Vagina (tissue), 2 donors: ENCODE measurements at regions not wholly inside any gene's neighbourhood (a gene's known extent, or its start where the extent isn't known, plus 50 kb on each side); places are given as distances from the start of the nearest gene placed in this dataset.
"Not testable (repeated sequence)": the region's sequence is repeated elsewhere in the genome, so short reads cannot be mapped to it uniquely, and the experiment has no call there.

ENCODE experiments used
- DNase-seq, 2 donors: peaks; one replicate each; pipeline ENCODE4 v3.0.0-alpha.2; 2017; ENCODE audit errors: extremely low spot score in 2 of 2
- H3K27ac ChIP-seq: fragments of 200-600 bp; sonication (generic); one replicate; pipeline ENCODE4 v1.5.1; 2019
- H3K27me3 ChIP-seq: fragments of 200-600 bp; sonication (generic); one replicate; pipeline ENCODE4 v1.5.1; 2019
- H3K36me3 ChIP-seq, 2 donors: fragments of 200-600 bp; sonication (generic); one replicate each; pipeline ENCODE4 v1.5.1; 2017 to 2019
- H3K4me1 ChIP-seq: fragments of 200-600 bp; sonication (generic); one replicate; pipeline ENCODE4 v1.5.1; 2019
- H3K4me3 ChIP-seq, 2 donors: fragments of 200-600 bp; sonication (generic); 1 replicate in 1 of 2; 2 replicates in 1 of 2; pipeline ENCODE4 v1.5.1; 2016 to 2019
- H3K9me3 ChIP-seq: fragments of 200-600 bp; sonication (generic); one replicate; pipeline ENCODE4 v1.5.1; 2019
- CTCF ChIP-seq, 3 experiments: fragments of 450-650 bp in 2 of 3; fragments of 200-600 bp in 1 of 3; sonication (generic) in 1 of 3; IDR thresholded peaks; one replicate each; pipeline ENCODE4 v1.5.1; 2017 to 2019; ENCODE audit warnings: antibody characterized with exemption in 3 of 3, mild to moderate bottlenecking in 2 of 3, moderate library complexity in 2 of 3
- POLR2A ChIP-seq, 2 donors: fragments of 450-650 bp; IDR thresholded peaks; one replicate each; pipeline ENCODE4 v1.6.1; 2017; ENCODE audit warnings: antibody characterized with exemption in 2 of 2, mild to moderate bottlenecking in 2 of 2, moderate library complexity in 2 of 2
- POLR2AphosphoS5 ChIP-seq, 2 donors: sonication (generic); formaldehyde crosslinking; IDR thresholded peaks; one replicate each; pipeline ENCODE4 v1.9.0; 2017; ENCODE audit warnings: antibody characterized with exemption in 2 of 2, mild to moderate bottlenecking in 2 of 2, low read depth in 1 of 2; ENCODE audit not compliant: insufficient read depth in 1 of 2
- intact Hi-C: fragments of 100-400 bp; cut with DNase I; formaldehyde crosslinking; loops from one replicate; pipeline ENCODE4 v1.15.1; 2023

- Histone ChIP-seq H3K27me3 (no peaks in the 10 kb centered on the region), H3K27ac (no peak overlapping the region), H3K36me3 (no peaks in the 10 kb centered on the region), H3K4me3 (no peak overlapping the region), H3K9me3 (no peaks in the 10 kb centered on the region), H3K4me1 (no peaks in the 10 kb centered on the region)
- DNase-seq = no peak
- intact Hi-C loops = no loop called here
- TF ChIP-seq POLR2AphosphoS5 (IDR thresholded peaks at IDR 0.05; ENCODE audit: insufficient read depth in 1 of 2, low read depth in 1 of 2) (no peak), POLR2A (IDR thresholded peaks at IDR 0.05) (no peak)
Measured at GRCh38 chr3:163707659-163708058, 1370.6 kb downstream of the SI start.

- H3K27ac ChIP-seq, H3K9me3 ChIP-seq, DNase-seq, H3K27me3 ChIP-seq, H3K4me1 ChIP-seq, intact Hi-C loops, H3K36me3 ChIP-seq, H3K4me3 ChIP-seq: not testable (repeated sequence)
Measured at GRCh38 chr3:163698221-163698620, 1380.1 kb downstream of the SI start.

- intact Hi-C loops = no loop called here
- H3K27ac ChIP-seq = no peak overlapping the region
Measured at GRCh38 chr3:163692494-163692893, 1385.8 kb downstream of the SI start.

GRCh38 chr3:163684651-163685050 lies 1393.6 kb downstream of the SI start:
- H3K4me1 ChIP-seq = no peaks in the 10 kb centered on the region
- H3K36me3 ChIP-seq = no peaks in the 10 kb centered on the region
- no peak overlapping the region for H3K27ac ChIP-seq
- intact Hi-C loops = no loop called here
- H3K9me3 ChIP-seq = no peaks in the 10 kb centered on the region
- TF ChIP-seq CTCF (IDR thresholded peaks at IDR 0.05) (no peak), POLR2AphosphoS5 (IDR thresholded peaks at IDR 0.05; ENCODE audit: insufficient read depth in 1 of 2, low read depth in 1 of 2) (no peak), POLR2A (IDR thresholded peaks at IDR 0.05) (no peak)
- no peaks in the 10 kb centered on the region for H3K27me3 ChIP-seq
- no peak overlapping the region for H3K4me3 ChIP-seq
- DNase-seq = no peak

More at GRCh38 chr3:163692494-163692893, 1385.8 kb downstream of the SI start:
- no peaks in the 10 kb centered on the region for H3K36me3 ChIP-seq
- no peak for DNase-seq
- H3K27me3 ChIP-seq = no peaks in the 10 kb centered on the region
- no peaks in the 10 kb centered on the region for H3K9me3 ChIP-seq
- TF ChIP-seq POLR2A (IDR thresholded peaks at IDR 0.05) (no peak), POLR2AphosphoS5 (IDR thresholded peaks at IDR 0.05; ENCODE audit: insufficient read depth in 1 of 2, low read depth in 1 of 2) (no peak), CTCF (IDR thresholded peaks at IDR 0.05) (no peak)
- no peak overlapping the region for H3K4me3 ChIP-seq
- no peaks in the 10 kb centered on the region for H3K4me1 ChIP-seq

GRCh38 chr3:163672954-163673353 lies 1405.3 kb downstream of the SI start:
- DNase-seq = no peak
- intact Hi-C loops = no loop called here

GRCh38 chr3:163671201-163671600 lies 1407.1 kb downstream of the SI start:
- no peak overlapping the region for H3K4me3 ChIP-seq
- H3K36me3 ChIP-seq = no peaks in the 10 kb centered on the region
- intact Hi-C loops = no loop called here

More at GRCh38 chr3:163672954-163673353, 1405.3 kb downstream of the SI start:
- no peak overlapping the region for H3K4me3 ChIP-seq
- H3K27ac ChIP-seq = no peak overlapping the region
- H3K27me3 ChIP-seq = no peaks in the 10 kb centered on the region
- no peaks in the 10 kb centered on the region for H3K4me1 ChIP-seq
- H3K36me3 ChIP-seq = no peaks in the 10 kb centered on the region
- no peaks in the 10 kb centered on the region for H3K9me3 ChIP-seq
- no peak for TF ChIP-seq CTCF (IDR thresholded peaks at IDR 0.05)
- TF ChIP-seq POLR2A (IDR thresholded peaks at IDR 0.05) = no peak
- TF ChIP-seq POLR2AphosphoS5 (IDR thresholded peaks at IDR 0.05; ENCODE audit: insufficient read depth in 1 of 2, low read depth in 1 of 2) = no peak

More at GRCh38 chr3:163671201-163671600, 1407.1 kb downstream of the SI start:
- H3K4me1 ChIP-seq = no peaks in the 10 kb centered on the region
- no peak overlapping the region for H3K27ac ChIP-seq
- DNase-seq = no peak
- H3K9me3 ChIP-seq = no peaks in the 10 kb centered on the region
- no peaks in the 10 kb centered on the region for H3K27me3 ChIP-seq
- no peak for TF ChIP-seq POLR2AphosphoS5 (IDR thresholded peaks at IDR 0.05; ENCODE audit: insufficient read depth in 1 of 2, low read depth in 1 of 2)
- no peak for TF ChIP-seq POLR2A (IDR thresholded peaks at IDR 0.05)
- TF ChIP-seq CTCF (IDR thresholded peaks at IDR 0.05) = no peak
